Kidney glomerular epithelial cell (primary cell): ENCODE measurements at regions not wholly inside any gene's neighbourhood (a gene's known extent, or its start where the extent isn't known, plus 50 kb on each side); places are given as distances from the start of the nearest gene placed in this dataset.

Experiments used
- DNase-seq: peaks from one replicate; lab custom pipeline; 2025; lab: John Stamatoyannopoulos, UW

- no peak for DNase-seq
These were observed 273.2 kb upstream of the MPDZ start for GRCh38 chr9:13552606-13553215.

GRCh38 chr9:13550519-13550918 lies 271.0 kb upstream of the MPDZ start:
- no peak for DNase-seq

GRCh38 chr9:13548535-13548934 lies 269.0 kb upstream of the MPDZ start:
- DNase-seq = no peak

- no peak for DNase-seq
These were observed 255.6 kb upstream of the MPDZ start for GRCh38 chr9:13535141-13535540.

- no peak for DNase-seq
These were observed 254.5 kb upstream of the MPDZ start for GRCh38 chr9:13534006-13534405.

GRCh38 chr9:13532407-13532806 lies 252.9 kb upstream of the MPDZ start:
- DNase-seq = no peak

GRCh38 chr9:13529321-13530104 lies 250.0 kb upstream of the MPDZ start:
- no peak for DNase-seq

GRCh38 chr9:13524245-13524644 lies 244.8 kb upstream of the MPDZ start:
- DNase-seq = no peak

GRCh38 chr9:13520069-13520468 lies 240.6 kb upstream of the MPDZ start:
- no peak for DNase-seq

- no peak for DNase-seq
These were observed 234.4 kb upstream of the MPDZ start for GRCh38 chr9:13513716-13514444.

- no peak for DNase-seq
These were observed 233.8 kb upstream of the MPDZ start for GRCh38 chr9:13513286-13513685.

- DNase-seq = no peak
These were observed 229.2 kb upstream of the MPDZ start for GRCh38 chr9:13508681-13509080.

- no peak for DNase-seq
These were observed 228.6 kb upstream of the MPDZ start for GRCh38 chr9:13508086-13508485.

- DNase-seq = no peak
These were observed 226.3 kb upstream of the MPDZ start for GRCh38 chr9:13505797-13506196.

GRCh38 chr9:13503599-13503998 lies 224.1 kb upstream of the MPDZ start:
- DNase-seq = no peak

GRCh38 chr9:13502484-13502883 lies 223.0 kb upstream of the MPDZ start:
- no peak for DNase-seq

GRCh38 chr9:13501018-13501417 lies 221.5 kb upstream of the MPDZ start:
- no peak for DNase-seq

GRCh38 chr9:13500034-13500433 lies 220.5 kb upstream of the MPDZ start:
- no peak for DNase-seq

GRCh38 chr9:13493697-13494096 lies 214.2 kb upstream of the MPDZ start:
- no peak for DNase-seq

- no peak for DNase-seq
These were observed 212.3 kb upstream of the MPDZ start for GRCh38 chr9:13491493-13492424.

GRCh38 chr9:13491138-13491492 lies 211.6 kb upstream of the MPDZ start:
- no peak for DNase-seq

- DNase-seq = no peak
These were observed 208.4 kb upstream of the MPDZ start for GRCh38 chr9:13487936-13488335.
